ENCODE measurements at regions not wholly inside any gene's neighbourhood (a gene's known extent, or its start where the extent isn't known, plus 50 kb on each side); places are given as distances from the start of the nearest gene placed in this dataset.

- no peaks in the 10 kb centered on the region for H3K27me3 ChIP-seq
- H3K36me3 ChIP-seq: no peaks in the 10 kb centered on the region
- TF ChIP-seq CTCF (IDR thresholded peaks at IDR 0.05) (no peak), POLR2A (IDR thresholded peaks at IDR 0.05) (no peak), EP300 (IDR thresholded peaks at IDR 0.05) (no peak)
- H3K27ac ChIP-seq: no peak overlapping the region
- 88 to 95% methylated on average over 4 of the region's 4 CpGs for WGBS, 2 donors
- no peaks in the 10 kb centered on the region for H3K4me1 ChIP-seq
- ATAC-seq (ENCODE audit: low FRiP score in 2 of 2) (no peak), DNase-seq (no peak)
- no peak overlapping the region for H3K4me3 ChIP-seq
- H3K9me3 ChIP-seq: no peaks in the 10 kb centered on the region
Measured at GRCh38 chr3:59160133-59160746, 110.4 kb upstream of the CFAP20DC start.

GRCh38 chr3:59153648-59154047, 103.8 kb upstream of the CFAP20DC start:
- H3K9me3 ChIP-seq: peaks cover 0 to 4% (median 0%) of the 10 kb centered on the region in 4 donors
- H3K36me3 ChIP-seq: no peaks in the 10 kb centered on the region
- WGBS, 2 donors: 65 to 78% methylated on average over 1 of the region's 1 CpG
- no peaks in the 10 kb centered on the region for H3K4me1 ChIP-seq
- no peak overlapping the region for H3K4me3 ChIP-seq
- no peaks in the 10 kb centered on the region for H3K27me3 ChIP-seq
- no peak for DNase-seq
- H3K27ac ChIP-seq: no peak overlapping the region
- ATAC-seq (ENCODE audit: low FRiP score in 2 of 2): no peak
- TF ChIP-seq POLR2A (IDR thresholded peaks at IDR 0.05) (no peak), CTCF (IDR thresholded peaks at IDR 0.05) (no peak), EP300 (IDR thresholded peaks at IDR 0.05) (no peak), POLR2AphosphoS5 (IDR thresholded peaks at IDR 0.05) (no peak)

GRCh38 chr3:59152943-59153342, 103.1 kb upstream of the CFAP20DC start:
- WGBS, 2 donors: 82 to 89% methylated on average over 2 of the region's 2 CpGs

GRCh38 chr3:59150039-59150438, 100.2 kb upstream of the CFAP20DC start:
- no peak overlapping the region for H3K27ac ChIP-seq
- no peaks in the 10 kb centered on the region for H3K27me3 ChIP-seq
- H3K4me3 ChIP-seq: no peak overlapping the region
- TF ChIP-seq POLR2AphosphoS5 (IDR thresholded peaks at IDR 0.05): no peak
- TF ChIP-seq EP300 (IDR thresholded peaks at IDR 0.05): no peak
- no peak for TF ChIP-seq POLR2A (IDR thresholded peaks at IDR 0.05)
- TF ChIP-seq CTCF (IDR thresholded peaks at IDR 0.05): no peak
- 56 to 67% methylated on average over 3 of the region's 3 CpGs for WGBS, 2 donors
- H3K4me1 ChIP-seq: no peaks in the 10 kb centered on the region
- DNase-seq: no peak
- ATAC-seq (ENCODE audit: low FRiP score in 2 of 2): no peak
- no peaks in the 10 kb centered on the region for H3K36me3 ChIP-seq
- peaks cover 0 to 8% (median 4%) of the 10 kb centered on the region in 4 donors for H3K9me3 ChIP-seq

More at GRCh38 chr3:59152943-59153342, 103.1 kb upstream of the CFAP20DC start:
- Histone ChIP-seq H3K4me1 (no peaks in the 10 kb centered on the region), H3K4me3 (no peak overlapping the region), H3K27ac (no peak overlapping the region), H3K9me3 (peaks cover 0 to 4% (median 0%) of the 10 kb centered on the region in 4 donors), H3K27me3 (no peaks in the 10 kb centered on the region), H3K36me3 (no peaks in the 10 kb centered on the region)
- ATAC-seq (ENCODE audit: low FRiP score in 2 of 2) (no peak), DNase-seq (no peak)
- TF ChIP-seq POLR2A (IDR thresholded peaks at IDR 0.05) (no peak), CTCF (IDR thresholded peaks at IDR 0.05) (no peak), EP300 (IDR thresholded peaks at IDR 0.05) (no peak), POLR2AphosphoS5 (IDR thresholded peaks at IDR 0.05) (no peak)

- DNase-seq (no peak), ATAC-seq (ENCODE audit: low FRiP score in 2 of 2) (no peak)
- WGBS, 2 donors: 88 to 91% methylated on average over 2 of the region's 2 CpGs
- Histone ChIP-seq H3K4me1 (no peaks in the 10 kb centered on the region), H3K36me3 (no peaks in the 10 kb centered on the region), H3K27ac (no peak overlapping the region), H3K4me3 (no peak overlapping the region), H3K27me3 (no peaks in the 10 kb centered on the region), H3K9me3 (peaks cover 0 to 8% (median 4%) of the 10 kb centered on the region in 4 donors)
- no peak for TF ChIP-seq EP300 (IDR thresholded peaks at IDR 0.05)
- no peak for TF ChIP-seq POLR2AphosphoS5 (IDR thresholded peaks at IDR 0.05)
- TF ChIP-seq POLR2A (IDR thresholded peaks at IDR 0.05): no peak
- TF ChIP-seq CTCF (IDR thresholded peaks at IDR 0.05): no peak
Measured at GRCh38 chr3:59149166-59149565, 99.3 kb upstream of the CFAP20DC start.
